Mucosa of descending colon (tissue), 3 donors: ENCODE measurements at regions not wholly inside any gene's neighbourhood (a gene's known extent, or its start where the extent isn't known, plus 50 kb on each side); places are given as distances from the start of the nearest gene placed in this dataset.
"Not testable (repeated sequence)": the region's sequence is repeated elsewhere in the genome, so short reads cannot be mapped to it uniquely, and the experiment has no call there.

Experiments
- ATAC-seq: fragments of 200-7000 bp; cut with Tn5 transposase; one replicate; pipeline ENCODE4 v1.9.1; 2020; ENCODE audit warnings: mild to moderate bottlenecking, moderate library complexity
- DNase-seq, 3 donors: peaks; one replicate each; pipeline ENCODE4 v3.0.0-alpha.2; 2020
- H3K36me3 ChIP-seq: fragments of 200-600 bp; one replicate; pipeline ENCODE4 v1.8.0; 2021; ENCODE audit warnings: low read depth, mild to moderate bottlenecking
- H3K4me1 ChIP-seq: fragments of 200-600 bp; one replicate; pipeline ENCODE4 v1.8.0; 2021; ENCODE audit warnings: low read depth, mild to moderate bottlenecking
- H3K4me3 ChIP-seq: fragments of 200-600 bp; one replicate; pipeline ENCODE4 v1.8.0; 2021; ENCODE audit warnings: mild to moderate bottlenecking
- H3K9me3 ChIP-seq: fragments of 200-600 bp; one replicate; pipeline ENCODE4 v1.8.0; 2021; ENCODE audit warnings: mild to moderate bottlenecking
- intact Hi-C, 2 donors: fragments of 100-400 bp; cut with DNase I in 1 of 2; cut with micrococcal nuclease in 1 of 2; formaldehyde crosslinking; loops; one replicate each; pipeline versions ENCODE4 v1.11.0 to v1.11.1; 2022; cut with DNase I, micrococcal nuclease
- TF ChIP-seq, protein P1 (sequence below): fragments of 200-600 bp; IDR thresholded peaks from one replicate; pipeline ENCODE4 v1.8.0; 2022; ENCODE audit warnings: antibody characterized with exemption, mild to moderate bottlenecking
- donor health status: DM: no; HTN: no; CAD: no; lungs with moderate emphysema.
- donor health status: DM: no; HTN: no; CAD: no.
- donor health status: DM: no; HTN: yes; CAD: no.

- no peaks in the 10 kb centered on the region for H3K36me3 ChIP-seq
- H3K4me3 ChIP-seq: no peak overlapping the region
- peak; percentile 75 for ATAC-seq
- TF ChIP-seq, protein P1, sequence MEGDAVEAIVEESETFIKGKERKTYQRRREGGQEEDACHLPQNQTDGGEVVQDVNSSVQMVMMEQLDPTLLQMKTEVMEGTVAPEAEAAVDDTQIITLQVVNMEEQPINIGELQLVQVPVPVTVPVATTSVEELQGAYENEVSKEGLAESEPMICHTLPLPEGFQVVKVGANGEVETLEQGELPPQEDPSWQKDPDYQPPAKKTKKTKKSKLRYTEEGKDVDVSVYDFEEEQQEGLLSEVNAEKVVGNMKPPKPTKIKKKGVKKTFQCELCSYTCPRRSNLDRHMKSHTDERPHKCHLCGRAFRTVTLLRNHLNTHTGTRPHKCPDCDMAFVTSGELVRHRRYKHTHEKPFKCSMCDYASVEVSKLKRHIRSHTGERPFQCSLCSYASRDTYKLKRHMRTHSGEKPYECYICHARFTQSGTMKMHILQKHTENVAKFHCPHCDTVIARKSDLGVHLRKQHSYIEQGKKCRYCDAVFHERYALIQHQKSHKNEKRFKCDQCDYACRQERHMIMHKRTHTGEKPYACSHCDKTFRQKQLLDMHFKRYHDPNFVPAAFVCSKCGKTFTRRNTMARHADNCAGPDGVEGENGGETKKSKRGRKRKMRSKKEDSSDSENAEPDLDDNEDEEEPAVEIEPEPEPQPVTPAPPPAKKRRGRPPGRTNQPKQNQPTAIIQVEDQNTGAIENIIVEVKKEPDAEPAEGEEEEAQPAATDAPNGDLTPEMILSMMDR: peak; percentile 30
- no peaks in the 10 kb centered on the region for H3K9me3 ChIP-seq
- H3K4me1 ChIP-seq: no peaks in the 10 kb centered on the region
- intact Hi-C loops: no loop called here
- DNase-seq: peak in 1 of 3 donors; percentile 16
Observed at GRCh38 chr3:61381745-61382392, 130.6 kb upstream of the FHIT start.

GRCh38 chr3:61387817-61388216 is 136.6 kb upstream of the FHIT start:
- intact Hi-C loops: no loop called here
- ATAC-seq (no peak), DNase-seq (no peak)
- TF ChIP-seq, protein P1: no peak
- Histone ChIP-seq H3K36me3 (no peaks in the 10 kb centered on the region), H3K9me3 (no peaks in the 10 kb centered on the region), H3K4me3 (no peak overlapping the region), H3K4me1 (no peaks in the 10 kb centered on the region)

DNA sequence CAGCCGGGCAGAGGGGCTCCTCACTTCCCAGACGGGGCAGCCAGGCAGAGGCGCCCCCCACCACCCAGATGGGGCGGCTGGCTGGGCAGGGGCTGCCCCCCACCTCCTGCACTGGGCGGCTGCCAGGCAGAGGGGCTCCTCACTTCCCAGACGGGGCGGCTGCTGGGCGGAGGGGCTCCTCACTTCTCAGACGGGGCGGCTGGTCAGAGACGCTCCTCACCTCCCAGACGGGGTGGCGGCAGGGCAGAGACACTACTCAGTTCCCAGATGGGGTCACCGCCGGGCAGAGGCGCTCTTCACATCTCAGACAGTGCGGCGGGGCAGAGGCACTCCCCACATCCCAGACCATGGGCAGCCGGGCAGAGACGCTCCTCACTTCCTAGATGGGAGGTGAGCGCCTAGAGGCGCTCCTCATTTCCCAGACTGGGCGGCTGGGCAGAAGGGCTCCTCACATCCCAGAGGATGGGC is 142.3 kb upstream of the FHIT start:
- peaks cover 13% of the 10 kb centered on the region for H3K9me3 ChIP-seq
- H3K36me3 ChIP-seq, H3K4me1 ChIP-seq, DNase-seq, H3K4me3 ChIP-seq, intact Hi-C loops, ATAC-seq: not testable (repeated sequence)

- no peak for DNase-seq
Observed at GRCh38 chr3:61401359-61401758, 150.1 kb upstream of the FHIT start.

GRCh38 chr3:61407397-61407796 is 154.0 kb upstream of the PTPRG start:
- intact Hi-C loops: no loop called here
- no peak for DNase-seq
- Histone ChIP-seq H3K36me3 (no peaks in the 10 kb centered on the region), H3K4me1 (no peaks in the 10 kb centered on the region), H3K9me3 (no peaks in the 10 kb centered on the region), H3K4me3 (no peak overlapping the region)
- no peak for ATAC-seq
- TF ChIP-seq, protein P1: no peak

More at GRCh38 chr3:61401359-61401758, 150.1 kb upstream of the FHIT start:
- TF ChIP-seq, protein P1: no peak
- no peak for ATAC-seq
- Histone ChIP-seq H3K9me3 (no peaks in the 10 kb centered on the region), H3K36me3 (no peaks in the 10 kb centered on the region), H3K4me1 (no peaks in the 10 kb centered on the region), H3K4me3 (no peak overlapping the region)
- intact Hi-C loops: no loop called here

GRCh38 chr3:61409638-61410037 is 151.7 kb upstream of the PTPRG start:
- DNase-seq: no peak
- ATAC-seq: no peak
- H3K4me1 ChIP-seq: no peaks in the 10 kb centered on the region
- no peak overlapping the region for H3K4me3 ChIP-seq
- H3K36me3 ChIP-seq: no peaks in the 10 kb centered on the region
- intact Hi-C loops: no loop called here
- no peaks in the 10 kb centered on the region for H3K9me3 ChIP-seq
- TF ChIP-seq, protein P1: no peak

DNA sequence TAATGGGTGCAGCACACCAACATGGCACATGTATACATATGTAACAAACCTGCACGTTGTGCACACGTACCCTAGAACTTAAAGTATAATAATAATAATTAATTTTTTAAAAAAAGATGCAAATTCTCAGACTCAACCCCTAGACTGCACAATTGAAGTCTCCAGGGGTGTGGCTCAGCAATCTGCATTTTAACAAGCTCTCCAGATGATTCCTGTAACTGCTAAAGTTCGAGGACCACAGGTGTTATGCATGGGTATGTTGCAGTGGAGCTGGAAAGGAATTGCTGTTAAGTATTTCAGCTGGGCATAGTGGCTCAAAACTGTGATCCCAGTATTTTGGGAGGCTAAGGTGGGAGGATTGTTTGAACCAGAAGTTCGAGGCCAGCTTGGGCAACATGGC is 151.0 kb upstream of the PTPRG start:
- peak; percentile 46 for ATAC-seq
- H3K4me3 ChIP-seq, H3K9me3 ChIP-seq, DNase-seq, intact Hi-C loops, H3K36me3 ChIP-seq, H3K4me1 ChIP-seq: not testable (repeated sequence)
